KMS-11 (cell line): ENCODE measurements at regions not wholly inside any gene's neighbourhood (a gene's known extent, or its start where the extent isn't known, plus 50 kb on each side); places are given as distances from the start of the nearest gene placed in this dataset.

Source experiments
- H2AFZ ChIP-seq: fragments of 200-600 bp; sonication (generic); 2 replicates; pipeline ENCODE4 v1.6.1; 2016; ENCODE audit warnings: antibody characterized with exemption, mixed run types, low read depth
- H3K27ac ChIP-seq: fragments of 200-600 bp; sonication (generic); 2 replicates; pipeline ENCODE4 v1.6.1; 2016; ENCODE audit warnings: mild to moderate bottlenecking, mixed run types
- H3K27me3 ChIP-seq: fragments of 200-600 bp; sonication (generic); 2 replicates; pipeline ENCODE4 v1.6.1; 2017; ENCODE audit warnings: mild to moderate bottlenecking, low read depth, mixed run types, moderate library complexity; ENCODE audit not compliant: insufficient read depth
- H3K36me3 ChIP-seq: fragments of 200-600 bp; sonication (generic); 2 replicates; pipeline ENCODE4 v1.6.1; 2017; ENCODE audit warnings: mild to moderate bottlenecking, mixed run types; ENCODE audit not compliant: insufficient read depth
- H3K4me1 ChIP-seq: fragments of 200-600 bp; sonication (generic); 2 replicates; pipeline ENCODE4 v1.6.1; 2016; ENCODE audit warnings: mild to moderate bottlenecking, low read depth, mixed run types; ENCODE audit not compliant: poor library complexity, severe bottlenecking
- H3K4me2 ChIP-seq: fragments of 200-600 bp; sonication (generic); 2 replicates; pipeline ENCODE4 v1.7.0; 2016; ENCODE audit warnings: mild to moderate bottlenecking, mixed run types
- H3K4me3 ChIP-seq: fragments of 200-600 bp; sonication (generic); IDR thresholded peaks from 2 replicates; pipeline ENCODE4 v1.6.1; 2017; ENCODE audit warnings: low read depth, low read length, mixed read lengths; ENCODE audit not compliant: insufficient read depth
- H3K79me2 ChIP-seq: fragments of 200-600 bp; sonication (generic); 2 replicates; pipeline ENCODE4 v1.6.1; 2016; ENCODE audit warnings: low read depth, mixed run types; ENCODE audit not compliant: insufficient read depth
- H3K9ac ChIP-seq: fragments of 200-600 bp; sonication (generic); 2 replicates; pipeline ENCODE4 v1.6.1; 2016; ENCODE audit warnings: mild to moderate bottlenecking, mixed run types
- H4K20me1 ChIP-seq: fragments of 200-600 bp; sonication (generic); 2 replicates; pipeline ENCODE4 v1.6.1; 2016; ENCODE audit warnings: mild to moderate bottlenecking, mixed run types; ENCODE audit not compliant: insufficient read depth
- CTCF ChIP-seq: fragments of 200-600 bp; sonication (generic); conservative IDR thresholded peaks from 2 replicates; pipeline ENCODE4 v1.6.1; 2017; ENCODE audit warnings: low read depth, mild to moderate bottlenecking, antibody characterized with exemption, low read length, moderate library complexity, mixed read lengths

- Histone ChIP-seq H3K27me3 (no peaks in the 10 kb centered on the region), H3K4me3 (no peak overlapping the region), H4K20me1 (no peaks in the 10 kb centered on the region), H3K9ac (no peak overlapping the region), H3K36me3 (no peaks in the 10 kb centered on the region), H2AFZ (no peak overlapping the region), H3K79me2 (no peaks in the 10 kb centered on the region), H3K4me2 (no peak overlapping the region), H3K4me1 (no peaks in the 10 kb centered on the region), H3K27ac (no peak overlapping the region)
- TF ChIP-seq CTCF = no peak
These were observed 481.3 kb downstream of the DMRT2 start for GRCh38 chr9:1531424-1531823.

- Histone ChIP-seq H3K79me2 (no peaks in the 10 kb centered on the region), H2AFZ (no peak overlapping the region), H3K4me2 (no peak overlapping the region), H4K20me1 (no peaks in the 10 kb centered on the region), H3K36me3 (no peaks in the 10 kb centered on the region), H3K4me3 (no peak overlapping the region), H3K27ac (no peak overlapping the region), H3K4me1 (no peaks in the 10 kb centered on the region), H3K9ac (no peak overlapping the region), H3K27me3 (no peaks in the 10 kb centered on the region)
- no peak for TF ChIP-seq CTCF
These were observed 482.0 kb downstream of the DMRT2 start for GRCh38 chr9:1532171-1532570.

- H2AFZ ChIP-seq = no peak overlapping the region
- TF ChIP-seq CTCF = no peak
- no peaks in the 10 kb centered on the region for H4K20me1 ChIP-seq
These were observed 480.1 kb upstream of the SMARCA2 start for GRCh38 chr9:1535051-1535450.

GRCh38 chr9:1535599-1535998, 479.5 kb upstream of the SMARCA2 start:
- Histone ChIP-seq H4K20me1 (no peaks in the 10 kb centered on the region), H3K27me3 (no peaks in the 10 kb centered on the region), H3K4me3 (no peak overlapping the region), H2AFZ (no peak overlapping the region), H3K9ac (no peak overlapping the region), H3K27ac (no peak overlapping the region), H3K4me2 (no peak overlapping the region), H3K36me3 (no peaks in the 10 kb centered on the region), H3K79me2 (no peaks in the 10 kb centered on the region), H3K4me1 (no peaks in the 10 kb centered on the region)
- no peak for TF ChIP-seq CTCF

More at GRCh38 chr9:1535051-1535450, 480.1 kb upstream of the SMARCA2 start:
- Histone ChIP-seq H3K27me3 (no peaks in the 10 kb centered on the region), H3K4me2 (no peak overlapping the region), H3K4me1 (no peaks in the 10 kb centered on the region), H3K27ac (no peak overlapping the region), H3K36me3 (no peaks in the 10 kb centered on the region), H3K9ac (no peak overlapping the region), H3K79me2 (no peaks in the 10 kb centered on the region), H3K4me3 (no peak overlapping the region)
